ENCODE measurements at regions not wholly inside any gene's neighbourhood (a gene's known extent, or its start where the extent isn't known, plus 50 kb on each side); places are given as distances from the start of the nearest gene placed in this dataset.

- TF ChIP-seq POLR2A (IDR thresholded peaks at IDR 0.05) = no peak
- no peak for TF ChIP-seq CTCF (IDR thresholded peaks at IDR 0.05)
These were observed 404.9 kb downstream of the LTN1 start for GRCh38 chr21:28587748-28588147.
